ENCODE measurements at regions not wholly inside any gene's neighbourhood (a gene's known extent, or its start where the extent isn't known, plus 50 kb on each side); places are given as distances from the start of the nearest gene placed in this dataset.

DNA sequence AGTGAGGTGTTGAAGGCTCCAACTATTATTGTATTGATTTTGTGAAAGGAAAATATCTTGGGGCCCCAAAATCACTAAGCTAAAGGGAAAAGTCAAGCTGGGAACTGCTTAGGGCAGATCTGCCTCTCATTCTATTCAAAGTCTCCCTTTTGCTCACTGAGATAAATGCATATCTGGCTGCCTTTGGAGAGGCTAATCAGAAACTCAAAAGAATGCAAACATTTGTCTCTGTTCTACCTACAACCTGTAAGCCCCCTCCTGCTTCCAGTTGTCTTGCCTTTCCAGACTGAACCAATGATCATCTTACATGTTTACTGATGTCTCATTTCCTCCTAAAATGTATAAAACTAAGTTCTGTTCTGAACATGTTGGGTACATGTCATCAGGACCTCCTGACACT is 125.9 kb downstream of the HTR1B start:
- TF ChIP-seq EZH2 (IDR thresholded peaks at IDR 0.05; ENCODE audit: low read depth), result no peak
- TF ChIP-seq, protein P1, sequence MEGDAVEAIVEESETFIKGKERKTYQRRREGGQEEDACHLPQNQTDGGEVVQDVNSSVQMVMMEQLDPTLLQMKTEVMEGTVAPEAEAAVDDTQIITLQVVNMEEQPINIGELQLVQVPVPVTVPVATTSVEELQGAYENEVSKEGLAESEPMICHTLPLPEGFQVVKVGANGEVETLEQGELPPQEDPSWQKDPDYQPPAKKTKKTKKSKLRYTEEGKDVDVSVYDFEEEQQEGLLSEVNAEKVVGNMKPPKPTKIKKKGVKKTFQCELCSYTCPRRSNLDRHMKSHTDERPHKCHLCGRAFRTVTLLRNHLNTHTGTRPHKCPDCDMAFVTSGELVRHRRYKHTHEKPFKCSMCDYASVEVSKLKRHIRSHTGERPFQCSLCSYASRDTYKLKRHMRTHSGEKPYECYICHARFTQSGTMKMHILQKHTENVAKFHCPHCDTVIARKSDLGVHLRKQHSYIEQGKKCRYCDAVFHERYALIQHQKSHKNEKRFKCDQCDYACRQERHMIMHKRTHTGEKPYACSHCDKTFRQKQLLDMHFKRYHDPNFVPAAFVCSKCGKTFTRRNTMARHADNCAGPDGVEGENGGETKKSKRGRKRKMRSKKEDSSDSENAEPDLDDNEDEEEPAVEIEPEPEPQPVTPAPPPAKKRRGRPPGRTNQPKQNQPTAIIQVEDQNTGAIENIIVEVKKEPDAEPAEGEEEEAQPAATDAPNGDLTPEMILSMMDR (conservative IDR thresholded peaks at IDR 0.05), result no peak
